Smooth muscle cell (in vitro differentiated cells): ENCODE measurements at regions not wholly inside any gene's neighbourhood (a gene's known extent, or its start where the extent isn't known, plus 50 kb on each side); places are given as distances from the start of the nearest gene placed in this dataset.

Experiments used
- DNase-seq: peaks from one replicate; lab custom pipeline; 2025; ENCODE audit not compliant: unreplicated experiment; lab: John Stamatoyannopoulos, UW
- H2AFZ ChIP-seq: fragments of 200-600 bp; sonication (generic); 2 replicates; pipeline ENCODE4 v1.6.0; 2016; ENCODE audit warnings: antibody characterized with exemption, low read depth, mild to moderate bottlenecking
- H3F3A ChIP-seq: fragments of 200-600 bp; sonication (generic); 2 replicates; pipeline ENCODE4 v1.6.0; 2017; ENCODE audit warnings: antibody characterized with exemption, low read depth
- H3K27ac ChIP-seq: fragments of 200-600 bp; sonication (generic); 2 replicates; pipeline ENCODE4 v1.5.1; 2016; ENCODE audit warnings: low read depth, mild to moderate bottlenecking
- H3K27me3 ChIP-seq: fragments of 200-600 bp; sonication (generic); 2 replicates; pipeline ENCODE4 v1.6.1; 2016; ENCODE audit warnings: low read depth, mild to moderate bottlenecking
- H3K36me3 ChIP-seq: fragments of 200-600 bp; sonication (generic); 2 replicates; pipeline ENCODE4 v1.5.1; 2016; ENCODE audit warnings: low read depth
- H3K4me1 ChIP-seq: fragments of 200-600 bp; sonication (generic); 2 replicates; pipeline ENCODE4 v1.5.1; 2016; ENCODE audit warnings: low read depth
- H3K4me2 ChIP-seq: fragments of 200-600 bp; sonication (generic); 2 replicates; pipeline ENCODE4 v1.6.0; 2016; ENCODE audit warnings: mild to moderate bottlenecking
- H3K4me3 ChIP-seq: fragments of 200-600 bp; sonication (generic); 2 replicates; pipeline ENCODE4 v1.5.1; 2016; ENCODE audit warnings: mild to moderate bottlenecking
- H3K79me2 ChIP-seq: fragments of 200-600 bp; sonication (generic); 2 replicates; pipeline ENCODE4 v1.6.0; 2016; ENCODE audit warnings: low read depth, mild to moderate bottlenecking
- H3K9ac ChIP-seq: fragments of 200-600 bp; sonication (generic); 2 replicates; pipeline ENCODE4 v1.6.0; 2016; ENCODE audit warnings: low read depth
- H3K9me3 ChIP-seq: fragments of 200-600 bp; sonication (generic); replicated peaks from 2 replicates; pipeline ENCODE4 v1.5.1; 2016; ENCODE audit warnings: low read depth
- H4K20me1 ChIP-seq: fragments of 200-600 bp; sonication (generic); 2 replicates; pipeline ENCODE4 v1.6.0; 2016; ENCODE audit warnings: low read depth
- WGBS: methylation state at CpG from one replicate; pipeline ENCODE4 v1.1.7; 2016; ENCODE audit warnings: low lambda C conversion rate; 5-methylcytosine and 5-hydroxymethylcytosine counted together
- TF ChIP-seq, protein P1 (sequence below): fragments of 200-600 bp; sonication (generic); IDR thresholded peaks from 2 replicates; pipeline ENCODE4 v1.5.1; 2017; ENCODE audit warnings: borderline replicate concordance, mild to moderate bottlenecking, antibody characterized with exemption; ENCODE audit not compliant: insufficient read depth, poor library complexity, severe bottlenecking

DNA sequence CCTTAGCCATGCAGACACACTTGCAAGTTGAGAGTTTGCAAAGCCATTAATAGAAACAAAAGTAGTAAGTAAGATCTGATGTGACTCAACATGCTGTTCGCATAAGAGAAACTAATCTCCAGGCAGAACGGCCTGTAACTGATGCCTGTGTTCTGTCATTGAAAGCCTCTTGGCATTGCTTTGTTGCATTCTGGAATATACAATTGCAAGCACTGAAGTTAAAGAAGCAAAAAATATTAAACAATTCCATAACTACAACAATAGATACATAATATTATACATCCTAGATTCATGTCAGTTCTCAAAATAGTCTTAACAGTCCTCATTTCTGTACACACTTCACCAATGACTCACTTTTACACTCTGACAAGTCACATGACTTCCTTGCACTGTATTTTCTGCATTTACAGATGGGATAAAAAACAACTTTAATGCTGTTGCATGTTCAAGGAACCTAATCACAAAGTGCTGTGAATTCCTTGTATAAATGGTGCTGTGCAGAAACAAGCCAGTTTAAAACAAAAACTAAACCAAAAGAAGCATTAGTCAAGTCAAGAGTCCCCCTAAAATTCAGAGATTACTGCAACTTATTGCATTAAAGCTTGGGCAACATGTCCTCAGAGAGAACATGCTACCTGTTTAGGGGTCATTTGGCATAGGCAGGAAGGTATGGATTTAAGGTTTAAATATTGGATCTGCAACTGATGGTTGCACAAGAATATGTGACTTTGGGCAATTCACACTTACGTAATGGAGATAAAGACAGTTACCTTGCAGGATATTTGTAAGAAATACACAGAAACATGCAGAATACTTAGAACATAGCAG lies 79.5 kb upstream of the SERP2 start:
- Histone ChIP-seq H2AFZ (no peak overlapping the region), H3K4me1 (no peaks in the 10 kb centered on the region), H3K9ac (no peak overlapping the region), H4K20me1 (no peaks in the 10 kb centered on the region), H3K36me3 (no peaks in the 10 kb centered on the region), H3K27me3 (no peaks in the 10 kb centered on the region), H3K4me3 (no peak overlapping the region), H3K9me3 (no peaks in the 10 kb centered on the region), H3K4me2 (peak overlapping the region; percentile 74), H3K79me2 (no peaks in the 10 kb centered on the region), H3F3A (peaks cover 24% of the 10 kb centered on the region), H3K27ac (peak overlapping the region; percentile 49)
- TF ChIP-seq, protein P1, sequence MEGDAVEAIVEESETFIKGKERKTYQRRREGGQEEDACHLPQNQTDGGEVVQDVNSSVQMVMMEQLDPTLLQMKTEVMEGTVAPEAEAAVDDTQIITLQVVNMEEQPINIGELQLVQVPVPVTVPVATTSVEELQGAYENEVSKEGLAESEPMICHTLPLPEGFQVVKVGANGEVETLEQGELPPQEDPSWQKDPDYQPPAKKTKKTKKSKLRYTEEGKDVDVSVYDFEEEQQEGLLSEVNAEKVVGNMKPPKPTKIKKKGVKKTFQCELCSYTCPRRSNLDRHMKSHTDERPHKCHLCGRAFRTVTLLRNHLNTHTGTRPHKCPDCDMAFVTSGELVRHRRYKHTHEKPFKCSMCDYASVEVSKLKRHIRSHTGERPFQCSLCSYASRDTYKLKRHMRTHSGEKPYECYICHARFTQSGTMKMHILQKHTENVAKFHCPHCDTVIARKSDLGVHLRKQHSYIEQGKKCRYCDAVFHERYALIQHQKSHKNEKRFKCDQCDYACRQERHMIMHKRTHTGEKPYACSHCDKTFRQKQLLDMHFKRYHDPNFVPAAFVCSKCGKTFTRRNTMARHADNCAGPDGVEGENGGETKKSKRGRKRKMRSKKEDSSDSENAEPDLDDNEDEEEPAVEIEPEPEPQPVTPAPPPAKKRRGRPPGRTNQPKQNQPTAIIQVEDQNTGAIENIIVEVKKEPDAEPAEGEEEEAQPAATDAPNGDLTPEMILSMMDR: no peak
- 14% methylated on average over 3 of the region's 3 CpGs for WGBS
- DNase-seq: no peak

DNA sequence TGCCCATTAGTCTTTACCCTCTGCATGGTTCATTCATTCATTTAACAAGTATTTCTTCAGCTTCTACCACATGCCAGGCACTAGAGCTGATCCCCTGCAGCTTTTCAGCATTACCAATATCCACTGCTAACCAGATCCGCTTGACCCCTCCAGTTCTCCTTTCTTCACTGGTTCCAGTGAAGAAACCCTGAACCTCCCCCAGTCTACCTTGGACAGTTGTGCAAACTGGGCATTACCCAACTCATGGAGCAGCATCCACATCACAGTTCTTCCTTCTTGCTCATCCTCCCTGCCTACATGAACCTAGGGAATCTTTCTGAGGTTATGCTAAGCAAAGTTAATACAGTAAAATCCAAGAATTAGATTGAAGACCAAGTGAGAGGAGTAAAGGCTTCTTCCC lies 78.7 kb upstream of the SERP2 start:
- Histone ChIP-seq H3K79me2 (no peaks in the 10 kb centered on the region), H3K36me3 (no peaks in the 10 kb centered on the region), H3K9me3 (no peaks in the 10 kb centered on the region), H3F3A (peaks cover 24% of the 10 kb centered on the region), H3K4me2 (no peak overlapping the region), H3K4me3 (no peak overlapping the region), H3K27me3 (no peaks in the 10 kb centered on the region), H2AFZ (no peak overlapping the region), H3K9ac (no peak overlapping the region), H3K4me1 (no peaks in the 10 kb centered on the region), H3K27ac (no peak overlapping the region), H4K20me1 (no peaks in the 10 kb centered on the region)
- no peak for DNase-seq
- 95% methylated on average over 1 of the region's 1 CpG for WGBS
- TF ChIP-seq, protein P1: no peak

DNA sequence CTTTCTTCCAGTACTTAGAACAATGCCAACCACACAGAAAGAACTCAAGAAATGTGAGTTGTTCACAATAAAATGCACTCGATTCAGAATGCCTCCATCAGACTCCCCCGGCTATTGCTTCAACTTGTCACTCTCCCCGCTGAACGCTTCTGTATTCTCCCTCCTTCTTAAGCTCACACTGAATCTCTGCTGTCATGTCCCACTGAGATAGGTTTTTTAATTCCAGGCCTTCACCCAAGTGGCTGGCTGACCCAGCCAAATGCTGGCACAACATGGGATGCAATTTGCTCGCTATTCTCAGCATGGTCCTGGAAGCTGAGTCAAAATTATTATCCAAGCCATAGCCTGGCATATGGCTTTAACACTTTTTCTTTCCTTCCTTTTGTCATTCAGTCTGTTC lies 76.8 kb upstream of the SERP2 start:
- no peaks in the 10 kb centered on the region for H3K79me2 ChIP-seq
- H3K9me3 ChIP-seq: no peaks in the 10 kb centered on the region
- DNase-seq: no peak
- no peaks in the 10 kb centered on the region for H3K4me1 ChIP-seq
- TF ChIP-seq, protein P1: no peak
- H3K9ac ChIP-seq: no peak overlapping the region
- H3K4me2 ChIP-seq: no peak overlapping the region
- H4K20me1 ChIP-seq: no peaks in the 10 kb centered on the region
- WGBS: 88% methylated on average over 5 of the region's 5 CpGs
- H3K27me3 ChIP-seq: no peaks in the 10 kb centered on the region
- no peak overlapping the region for H3K4me3 ChIP-seq
- H3K27ac ChIP-seq: no peak overlapping the region
- no peak overlapping the region for H2AFZ ChIP-seq
- H3K36me3 ChIP-seq: no peaks in the 10 kb centered on the region
- H3F3A ChIP-seq: peaks cover 24% of the 10 kb centered on the region

DNA sequence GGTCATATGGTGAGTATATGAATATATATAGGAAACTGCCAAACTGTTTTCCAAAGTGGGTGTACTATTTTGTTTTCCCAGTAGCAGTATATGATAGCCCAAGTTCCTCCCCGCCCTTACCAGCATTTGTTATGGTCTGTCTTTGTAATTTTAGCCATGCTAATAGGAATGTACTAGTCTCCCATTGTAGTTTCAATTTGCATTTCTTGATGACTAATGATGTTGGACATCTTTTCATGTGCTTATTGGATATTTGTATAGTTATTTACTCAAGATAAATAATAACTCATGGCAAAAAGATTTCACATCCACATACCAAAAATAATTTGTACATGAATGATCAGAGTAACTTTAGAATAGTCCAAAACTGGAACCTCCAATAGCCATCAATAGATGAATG lies 75.3 kb upstream of the SERP2 start:
- WGBS: 95% methylated on average over 1 of the region's 1 CpG
- Histone ChIP-seq H3K4me2 (no peak overlapping the region), H3K4me1 (no peaks in the 10 kb centered on the region), H3K27ac (no peak overlapping the region), H3F3A (peaks cover 18% of the 10 kb centered on the region), H3K9me3 (no peaks in the 10 kb centered on the region), H3K36me3 (no peaks in the 10 kb centered on the region), H3K27me3 (no peaks in the 10 kb centered on the region), H2AFZ (no peak overlapping the region), H3K79me2 (no peaks in the 10 kb centered on the region), H3K4me3 (no peak overlapping the region), H3K9ac (no peak overlapping the region), H4K20me1 (no peaks in the 10 kb centered on the region)
- DNase-seq: no peak
- TF ChIP-seq, protein P1: no peak
